Stomach (tissue), 8 donors: ENCODE measurements at regions not wholly inside any gene's neighbourhood (a gene's known extent, or its start where the extent isn't known, plus 50 kb on each side); places are given as distances from the start of the nearest gene placed in this dataset.

Experiments used
- DNase-seq, 2 donors: peaks; one replicate each; pipeline versions ENCODE4 v3.0.0 to v3.0.0-alpha.2; 2013 to 2019
- H3K27ac ChIP-seq, 5 donors: fragments of 200-600 bp in 4 of 5; sonication (generic) in 4 of 5; one replicate each; pipeline ENCODE4 v1.5.1; 2013 to 2019; ENCODE audit warnings: mild to moderate bottlenecking in 1 of 5, moderate library complexity in 1 of 5
- H3K27me3 ChIP-seq, 3 donors: fragments of 200-600 bp; sonication (generic); one replicate each; pipeline ENCODE4 v1.5.1; 2017 to 2019; ENCODE audit warnings: mixed run types in 1 of 3
- H3K36me3 ChIP-seq, 4 donors: fragments of 200-600 bp; sonication (generic); 1 replicate in 3 of 4; 2 replicates in 1 of 4; pipeline ENCODE4 v1.5.1; 2016 to 2019
- H3K4me1 ChIP-seq, 4 donors: fragments of 200-600 bp; sonication (generic); one replicate each; pipeline ENCODE4 v1.5.1; 2016 to 2019
- H3K4me3 ChIP-seq, 4 donors: fragments of 200-600 bp; sonication (generic) in 3 of 4; one replicate each; pipeline ENCODE4 v1.5.1; 2016 to 2019; ENCODE audit warnings: mild to moderate bottlenecking in 1 of 4
- H3K9me3 ChIP-seq, 4 donors: fragments of 200-600 bp; sonication (generic); one replicate each; pipeline ENCODE4 v1.5.1; 2016 to 2019
- EP300 ChIP-seq: sonication (generic); formaldehyde crosslinking; IDR thresholded peaks from one replicate; pipeline ENCODE4 v1.6.1; 2017; ENCODE audit warnings: antibody characterized with exemption
- POLR2A ChIP-seq, 4 donors: fragments of 450-650 bp; IDR thresholded peaks; one replicate each; pipeline ENCODE4 v1.6.1; 2016; ENCODE audit warnings: antibody characterized with exemption in 4 of 4, control low read depth in 2 of 4, mild to moderate bottlenecking in 1 of 4, moderate library complexity in 1 of 4
- POLR2AphosphoS5 ChIP-seq, 3 donors: sonication (generic); formaldehyde crosslinking; IDR thresholded peaks; one replicate each; pipeline ENCODE4 v1.6.1; 2016; ENCODE audit warnings: antibody characterized with exemption in 3 of 3
- WGBS, 5 donors: extraction: QIAGEN DNeasy Blood & Tissue Kit in 3 of 5; methylation state at CpG; one replicate each; pipeline versions ENCODE4 v1.1.5 to v1.1.7; 2013 to 2018; 5-methylcytosine and 5-hydroxymethylcytosine counted together
- intact Hi-C: fragments of 100-400 bp; cut with DNase I; formaldehyde crosslinking; loops from one replicate; pipeline ENCODE4 v1.15.1; 2023; ENCODE audit warnings: low total_unique reads
- TF ChIP-seq, protein P1 (sequence below), 7 experiments: fragments of 450-650 bp in 4 of 7; fragments of 200-600 bp in 3 of 7; sonication (generic) in 3 of 7; IDR thresholded peaks; one replicate each; pipeline ENCODE4 v1.5.1; 2016 to 2019; ENCODE audit warnings: antibody characterized with exemption in 7 of 7, control low read depth in 2 of 7, mild to moderate bottlenecking in 1 of 7
- donor health status: healthy with polysubstance abuse.
- donor health status: Bipolar disorder and iron deficiency.
- donor health status: healthy.

GRCh38 chr6:170187669-170188566, 103.0 kb downstream of the DLL1 start:
- H3K27me3 ChIP-seq: no peaks in the 10 kb centered on the region
- no peaks in the 10 kb centered on the region for H3K9me3 ChIP-seq
- intact Hi-C loops: no loop called here
- no peak for DNase-seq
- TF ChIP-seq EP300: no peak
- no peak for TF ChIP-seq POLR2AphosphoS5 (IDR thresholded peaks at IDR 0.05)
- TF ChIP-seq, protein P1, sequence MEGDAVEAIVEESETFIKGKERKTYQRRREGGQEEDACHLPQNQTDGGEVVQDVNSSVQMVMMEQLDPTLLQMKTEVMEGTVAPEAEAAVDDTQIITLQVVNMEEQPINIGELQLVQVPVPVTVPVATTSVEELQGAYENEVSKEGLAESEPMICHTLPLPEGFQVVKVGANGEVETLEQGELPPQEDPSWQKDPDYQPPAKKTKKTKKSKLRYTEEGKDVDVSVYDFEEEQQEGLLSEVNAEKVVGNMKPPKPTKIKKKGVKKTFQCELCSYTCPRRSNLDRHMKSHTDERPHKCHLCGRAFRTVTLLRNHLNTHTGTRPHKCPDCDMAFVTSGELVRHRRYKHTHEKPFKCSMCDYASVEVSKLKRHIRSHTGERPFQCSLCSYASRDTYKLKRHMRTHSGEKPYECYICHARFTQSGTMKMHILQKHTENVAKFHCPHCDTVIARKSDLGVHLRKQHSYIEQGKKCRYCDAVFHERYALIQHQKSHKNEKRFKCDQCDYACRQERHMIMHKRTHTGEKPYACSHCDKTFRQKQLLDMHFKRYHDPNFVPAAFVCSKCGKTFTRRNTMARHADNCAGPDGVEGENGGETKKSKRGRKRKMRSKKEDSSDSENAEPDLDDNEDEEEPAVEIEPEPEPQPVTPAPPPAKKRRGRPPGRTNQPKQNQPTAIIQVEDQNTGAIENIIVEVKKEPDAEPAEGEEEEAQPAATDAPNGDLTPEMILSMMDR (IDR thresholded peaks at IDR 0.05): no peak
- no peak for TF ChIP-seq POLR2A (IDR thresholded peaks at IDR 0.05)
- H3K4me3 ChIP-seq: no peak overlapping the region
- WGBS, 5 donors: 86 to 92% (median 90%) methylated on average over 28 of the region's 28 CpGs
- H3K36me3 ChIP-seq: no peaks in the 10 kb centered on the region
- H3K4me1 ChIP-seq: peaks cover 0 to 9% (median 8%) of the 10 kb centered on the region in 4 donors
- no peak overlapping the region for H3K27ac ChIP-seq

DNA sequence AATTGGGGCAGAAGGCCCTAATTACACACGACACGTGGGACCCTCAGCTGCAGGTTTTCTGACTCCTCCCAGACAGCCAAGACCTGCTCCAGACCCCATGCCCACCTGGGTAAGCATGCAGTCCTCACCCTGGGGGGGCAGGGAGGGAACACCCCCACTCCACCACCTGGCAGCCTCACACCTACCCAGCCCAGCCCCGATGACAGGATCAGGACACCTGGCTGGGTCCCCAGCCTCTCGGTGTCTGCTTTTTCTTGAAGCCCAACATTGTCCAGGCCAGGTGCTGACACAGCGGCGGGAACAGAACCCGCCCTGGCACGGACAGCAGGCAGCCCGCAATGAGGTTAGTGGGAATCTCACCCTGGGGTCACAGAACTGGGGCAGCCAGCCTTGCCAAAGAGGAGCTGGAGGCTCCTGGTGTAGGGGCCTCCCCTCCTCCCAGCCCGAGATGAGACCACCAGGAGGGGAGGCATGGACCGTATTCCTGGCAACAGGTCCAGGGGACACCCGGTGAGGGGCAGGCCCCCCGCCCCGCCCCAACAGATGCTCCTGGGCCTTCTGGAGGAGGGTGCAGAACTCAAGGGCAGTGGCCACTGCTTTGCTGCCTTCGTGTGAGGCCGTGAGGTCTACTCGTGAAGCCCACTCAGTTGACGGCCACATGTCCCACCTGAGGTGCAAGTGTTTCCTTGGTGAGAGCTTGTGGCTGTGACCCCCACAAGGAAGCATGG, 103.8 kb downstream of the DLL1 start:
- TF ChIP-seq, protein P1 (IDR thresholded peaks at IDR 0.05): no peak
- TF ChIP-seq POLR2AphosphoS5 (IDR thresholded peaks at IDR 0.05) (no peak), EP300 (no peak)

GRCh38 chr6:170186006-170186935, 104.6 kb downstream of the DLL1 start:
- WGBS, 5 donors: 55 to 64% (median 59%) methylated on average over 23 to 30 of the region's 30 CpGs
- no peak for TF ChIP-seq POLR2A (IDR thresholded peaks at IDR 0.05)
- TF ChIP-seq POLR2AphosphoS5 (IDR thresholded peaks at IDR 0.05): no peak
- TF ChIP-seq EP300: no peak
- TF ChIP-seq, protein P1 (IDR thresholded peaks at IDR 0.05): no peak
- intact Hi-C loops: no loop called here
- H3K27ac ChIP-seq: no peak overlapping the region
- no peaks in the 10 kb centered on the region for H3K9me3 ChIP-seq
- H3K4me3 ChIP-seq: no peak overlapping the region
- H3K36me3 ChIP-seq: no peaks in the 10 kb centered on the region
- DNase-seq: peak in 1 of 2 donors; percentile 38
- H3K4me1 ChIP-seq: peaks cover 0 to 9% (median 8%) of the 10 kb centered on the region in 4 donors
- H3K27me3 ChIP-seq: no peaks in the 10 kb centered on the region

More for the DNA sequence above, 103.8 kb downstream of the DLL1 start:
- no peaks in the 10 kb centered on the region for H3K9me3 ChIP-seq
- H3K4me3 ChIP-seq: no peak overlapping the region
- peaks cover 0 to 9% (median 8%) of the 10 kb centered on the region in 4 donors for H3K4me1 ChIP-seq
- no peaks in the 10 kb centered on the region for H3K36me3 ChIP-seq
- intact Hi-C loops: no loop called here
- peak in 1 of 2 donors; percentile 4 for DNase-seq
- H3K27me3 ChIP-seq: no peaks in the 10 kb centered on the region
- 84 to 89% (median 85%) methylated on average over 11 to 18 of the region's 18 CpGs for WGBS, 5 donors
- no peak overlapping the region for H3K27ac ChIP-seq
